HG03045 (cell line): ENCODE measurements at regions not wholly inside any gene's neighbourhood (a gene's known extent, or its start where the extent isn't known, plus 50 kb on each side); places are given as distances from the start of the nearest gene placed in this dataset.
"Not testable (repeated sequence)": the region's sequence is repeated elsewhere in the genome, so short reads cannot be mapped to it uniquely, and the experiment has no call there.

Experiments used
- ATAC-seq: cut with Tn5 transposase; IDR thresholded peaks from one replicate; pipeline ENCODE4 v1.9.1; 2021; ENCODE audit warnings: mild to moderate bottlenecking, moderate library complexity; ENCODE audit not compliant: unreplicated experiment

DNA sequence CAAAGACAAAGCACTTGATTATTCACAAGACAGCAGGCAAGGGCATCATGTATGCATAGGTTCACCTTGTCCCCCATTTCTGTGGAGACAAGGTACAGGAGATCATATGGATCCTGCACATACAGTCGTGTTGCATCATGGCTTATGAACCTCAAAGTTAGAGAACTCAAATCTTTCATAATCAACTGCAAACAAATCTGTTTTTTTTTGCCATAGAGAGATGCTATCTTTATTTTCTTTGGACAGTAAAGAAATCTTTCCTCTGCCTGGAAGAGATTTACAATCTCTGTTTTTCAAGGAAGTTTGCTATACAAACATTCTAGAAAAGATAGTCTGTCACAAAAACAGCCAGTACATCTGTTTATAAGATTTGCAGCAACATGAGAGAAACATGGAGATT is 578.8 kb downstream of the ANKRD50 start:
- ATAC-seq = no peak

DNA sequence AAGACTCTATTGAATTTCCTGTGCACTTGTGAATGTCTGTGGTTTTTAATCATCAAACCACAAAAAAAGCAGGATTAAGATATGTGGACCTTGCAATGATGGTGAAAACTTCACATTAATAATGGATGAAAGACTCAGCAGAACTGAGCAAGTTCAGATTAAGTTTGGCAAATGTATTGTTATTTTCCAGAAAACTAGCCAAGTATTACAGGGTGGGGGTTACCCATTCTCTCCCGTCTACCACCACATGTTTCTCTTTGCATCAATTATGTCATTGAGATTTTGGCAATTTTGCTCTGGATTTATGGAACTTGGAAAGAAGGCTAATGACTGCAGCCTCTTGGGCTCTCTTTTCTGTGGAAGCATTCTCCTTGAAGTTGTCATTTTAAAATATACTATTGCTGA is 577.1 kb downstream of the ANKRD50 start:
- no peak for ATAC-seq

DNA sequence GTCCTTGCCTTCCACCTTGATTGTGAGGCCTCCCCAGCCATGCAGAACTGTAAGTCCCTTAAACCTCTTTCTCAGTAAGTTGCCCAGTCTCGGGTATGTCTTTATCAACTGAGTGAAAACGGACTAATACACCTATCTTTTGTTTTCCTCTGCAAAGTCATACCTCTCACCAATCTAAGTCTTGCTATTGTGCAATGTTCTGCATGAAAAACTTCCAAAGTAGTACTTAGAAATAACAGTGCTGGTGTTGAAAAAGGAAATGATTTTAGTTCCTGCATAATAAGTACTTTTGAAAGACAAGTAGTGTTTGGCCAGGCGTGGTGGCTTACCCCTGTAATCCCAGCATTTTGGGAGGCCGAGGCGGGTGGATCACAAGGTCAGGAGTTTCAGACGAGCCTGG is 573.5 kb downstream of the ANKRD50 start:
- no peak for ATAC-seq

DNA sequence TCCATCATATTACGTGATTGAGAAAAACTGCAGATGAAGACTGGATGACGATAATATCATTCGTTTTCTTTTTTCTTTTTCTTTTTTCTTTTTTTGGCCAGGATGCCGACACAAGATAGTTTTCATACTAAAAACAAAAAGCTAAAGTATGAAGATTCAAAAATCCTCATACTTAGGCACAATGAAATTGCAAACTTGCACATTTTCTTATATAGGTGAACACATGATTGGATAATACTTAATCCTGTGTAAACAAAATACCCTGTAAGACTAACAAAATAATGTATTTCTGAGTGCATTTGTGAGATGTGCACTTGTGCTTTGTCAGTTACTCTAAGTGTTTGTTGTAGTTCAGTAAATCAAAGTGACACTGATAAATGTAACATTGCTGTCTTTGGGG is 568.9 kb downstream of the ANKRD50 start:
- no peak for ATAC-seq

DNA sequence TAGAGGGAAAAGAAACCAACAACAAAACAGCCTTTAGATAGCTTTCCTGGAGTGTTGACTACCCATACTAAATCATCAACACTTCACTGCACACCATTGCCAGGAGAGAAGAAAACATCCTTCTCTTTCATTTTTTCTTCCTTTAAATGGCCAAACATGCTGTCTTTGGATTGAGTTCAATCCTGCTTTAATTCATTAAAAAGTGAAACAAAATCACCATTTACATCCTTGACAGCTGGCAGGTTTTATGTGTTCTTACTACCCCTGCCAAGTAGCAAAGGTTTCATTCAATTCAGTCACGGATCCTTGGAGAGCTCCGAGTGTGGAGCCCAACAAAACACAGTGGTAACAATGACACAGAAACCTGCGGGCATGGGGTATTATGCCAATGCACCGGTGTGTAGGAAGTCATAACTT is 568.3 kb downstream of the ANKRD50 start:
- no peak for ATAC-seq

DNA sequence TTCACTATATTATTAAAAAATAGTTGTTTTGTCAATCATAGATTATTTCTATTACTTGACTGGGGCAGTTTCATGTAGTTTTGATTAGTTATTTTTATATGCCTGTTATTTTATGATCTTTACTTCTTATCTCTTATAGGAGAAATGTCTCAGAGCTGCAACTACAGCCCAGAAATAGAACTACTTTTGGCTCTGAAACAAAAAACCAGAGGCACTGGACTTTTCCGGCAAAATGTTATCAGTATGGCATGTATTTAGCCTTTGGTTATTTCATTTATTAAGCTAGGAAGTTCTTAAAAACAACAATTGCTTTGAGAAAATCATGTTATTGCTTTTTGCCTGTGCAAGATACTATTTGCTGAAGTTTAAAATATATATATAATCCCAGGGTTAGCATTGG is 566.5 kb downstream of the ANKRD50 start:
- ATAC-seq = no peak

DNA sequence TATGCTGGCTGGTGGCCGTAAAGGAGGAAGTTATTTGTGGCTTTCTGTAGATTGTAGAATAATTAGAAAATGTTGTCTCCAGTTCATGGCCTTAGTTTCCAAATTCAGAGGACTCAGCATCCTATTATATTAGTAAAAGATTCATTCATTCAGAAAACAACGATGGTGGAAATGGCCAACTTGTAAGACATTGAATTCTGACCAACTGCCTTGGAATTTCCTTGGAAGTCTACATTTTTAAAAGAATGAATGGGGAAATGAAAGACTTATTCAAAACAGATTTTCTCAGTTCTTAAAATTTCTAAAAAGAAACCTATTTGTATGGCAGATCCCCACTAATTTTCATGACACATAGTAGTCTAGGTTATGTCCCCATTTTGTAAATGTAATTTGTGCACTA is 561.5 kb downstream of the ANKRD50 start:
- ATAC-seq = no peak

DNA sequence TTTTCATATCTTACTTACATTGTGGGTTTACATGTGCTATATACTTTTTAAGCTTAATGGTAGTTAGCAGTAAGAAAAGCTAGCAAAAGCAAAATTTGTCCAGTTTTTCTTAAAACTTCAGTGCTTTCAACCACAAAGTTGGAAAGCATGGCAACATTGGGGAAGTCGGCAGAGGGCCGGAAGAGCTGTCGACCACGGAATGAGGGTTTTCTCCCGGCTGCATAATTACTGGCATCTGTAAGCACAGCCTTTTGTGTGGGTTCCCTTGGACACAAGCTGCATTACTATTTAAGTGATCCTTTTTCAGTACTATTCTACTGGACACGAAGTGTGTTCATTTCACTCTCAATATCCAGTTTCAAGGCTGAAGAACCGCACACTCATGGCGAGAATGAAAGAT is 560.4 kb downstream of the ANKRD50 start:
- no peak for ATAC-seq

DNA sequence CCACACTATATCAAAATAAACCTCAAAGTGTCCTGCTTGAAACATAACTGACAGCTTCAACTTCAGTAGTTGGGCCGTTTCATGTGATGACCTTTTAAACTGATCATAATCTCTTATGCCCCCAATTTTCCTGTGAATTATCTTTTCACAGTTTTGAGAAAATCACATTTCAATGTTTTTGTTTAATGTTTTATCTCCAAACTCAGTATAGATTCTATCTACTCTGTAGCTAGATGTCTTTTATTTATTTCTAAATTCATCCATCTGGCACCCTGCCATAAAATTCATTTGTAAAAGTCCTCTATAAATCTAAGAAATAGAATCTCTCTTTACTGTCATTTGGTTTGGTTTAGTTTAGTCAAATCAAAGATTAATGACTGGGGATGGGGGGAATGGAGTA is 557.3 kb downstream of the ANKRD50 start:
- no peak for ATAC-seq

DNA sequence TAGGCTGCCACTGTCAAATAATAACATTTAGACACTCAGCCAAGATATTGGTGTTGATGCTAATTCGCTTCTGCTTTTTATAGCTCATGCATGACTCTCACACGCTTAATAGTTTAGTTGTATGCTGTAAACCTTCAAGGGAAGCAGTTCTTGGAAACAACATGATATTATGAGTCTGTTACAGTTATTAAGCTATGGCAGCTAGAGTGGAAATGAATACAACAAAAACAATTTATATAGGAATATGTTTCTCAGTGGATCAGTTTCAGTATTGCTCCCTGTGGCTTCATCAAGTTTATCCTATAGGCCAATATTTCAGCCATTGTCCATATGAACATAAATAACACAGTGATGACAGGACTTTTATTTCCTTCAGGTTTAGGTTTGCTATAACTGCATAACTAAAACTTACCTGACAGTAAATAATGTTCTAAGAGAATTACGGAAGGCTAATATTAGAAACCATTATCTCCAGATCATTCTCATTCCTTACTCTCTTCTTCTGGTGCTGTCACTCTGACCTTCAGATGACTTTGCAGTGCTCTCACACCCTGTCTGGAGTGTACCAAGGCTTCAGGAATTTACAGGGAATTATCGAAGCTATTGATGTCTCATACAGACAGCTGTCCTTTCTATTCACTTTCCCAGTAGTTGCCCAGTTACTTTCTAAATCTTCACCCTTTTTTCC is 555.0 kb downstream of the ANKRD50 start:
- no peak for ATAC-seq

DNA sequence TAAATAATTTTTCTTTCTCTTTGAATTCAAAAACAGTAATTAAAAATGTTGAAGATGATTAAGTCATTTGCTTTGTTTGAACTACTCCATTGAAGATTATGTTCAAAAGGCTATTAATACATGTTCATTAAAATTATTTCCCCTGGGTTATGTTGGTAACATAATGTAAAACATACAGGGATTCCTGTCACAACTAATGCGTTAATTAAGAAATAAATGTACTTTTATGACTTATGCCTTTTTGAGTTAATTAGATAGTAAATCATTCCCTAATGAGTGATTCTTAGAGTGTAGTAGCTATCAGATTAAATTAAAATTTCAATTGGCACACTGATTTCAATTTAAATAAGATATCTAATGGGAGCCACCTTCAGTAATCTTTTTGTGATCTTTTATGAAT is 549.1 kb downstream of the ANKRD50 start:
- ATAC-seq = no peak

DNA sequence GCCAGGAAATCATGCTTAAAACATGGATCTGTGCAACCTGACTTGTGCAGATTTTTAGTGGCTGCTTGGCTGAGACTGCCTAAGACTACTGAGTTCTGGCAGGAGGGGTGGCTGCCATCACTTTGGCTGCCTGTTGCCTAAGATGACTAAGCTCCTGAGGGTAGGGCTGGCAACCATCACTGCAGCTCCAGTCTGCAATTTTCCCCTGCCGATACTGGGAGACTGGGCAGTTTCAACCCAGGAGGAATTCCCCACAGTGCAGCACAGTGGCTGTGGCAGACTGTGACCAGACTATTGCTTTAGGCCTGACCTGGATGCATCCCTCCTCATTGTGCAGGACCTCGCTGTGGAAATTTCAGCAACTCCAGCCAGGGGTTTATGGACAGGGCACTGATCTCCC is 544.9 kb downstream of the ANKRD50 start:
- ATAC-seq = no peak

DNA sequence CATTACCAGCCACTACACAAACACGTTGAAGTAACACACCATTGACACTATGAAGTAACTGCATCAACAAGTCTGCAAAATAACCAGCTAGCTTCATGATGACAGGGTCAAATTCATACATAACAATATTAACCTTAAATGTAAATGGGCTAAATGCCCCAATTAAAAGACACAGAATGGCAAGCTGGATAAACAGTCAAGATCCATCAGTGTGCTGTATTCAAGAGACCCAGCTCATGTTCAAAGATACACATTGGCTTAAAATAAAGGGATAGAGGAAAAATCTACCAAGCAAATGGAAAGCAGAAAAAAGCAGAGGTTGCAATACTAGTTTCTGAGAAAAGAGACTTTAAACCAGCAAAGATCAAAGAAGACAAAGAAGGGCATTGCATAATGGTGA is 543.0 kb downstream of the ANKRD50 start:
- ATAC-seq = not testable (repeated sequence)

DNA sequence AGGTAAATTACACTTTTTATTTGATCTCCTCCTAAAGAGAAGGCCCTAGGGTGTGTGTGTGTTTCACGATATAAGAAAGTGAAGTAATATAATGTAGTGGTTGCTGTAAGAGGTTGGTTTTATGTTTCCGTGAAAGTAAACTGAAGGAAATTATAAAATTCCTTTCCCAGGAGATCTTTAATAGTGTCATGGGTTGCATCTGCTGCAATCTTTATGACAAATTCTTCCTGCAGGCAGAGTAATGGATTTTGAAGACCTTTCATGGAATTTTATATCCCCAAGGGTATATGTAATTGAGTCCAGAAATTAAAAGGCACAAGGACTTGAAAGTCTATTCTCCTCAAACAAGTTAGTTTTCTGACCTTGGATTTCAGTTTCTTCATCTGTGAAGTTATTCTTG is 538.6 kb downstream of the ANKRD50 start:
- no peak for ATAC-seq

DNA sequence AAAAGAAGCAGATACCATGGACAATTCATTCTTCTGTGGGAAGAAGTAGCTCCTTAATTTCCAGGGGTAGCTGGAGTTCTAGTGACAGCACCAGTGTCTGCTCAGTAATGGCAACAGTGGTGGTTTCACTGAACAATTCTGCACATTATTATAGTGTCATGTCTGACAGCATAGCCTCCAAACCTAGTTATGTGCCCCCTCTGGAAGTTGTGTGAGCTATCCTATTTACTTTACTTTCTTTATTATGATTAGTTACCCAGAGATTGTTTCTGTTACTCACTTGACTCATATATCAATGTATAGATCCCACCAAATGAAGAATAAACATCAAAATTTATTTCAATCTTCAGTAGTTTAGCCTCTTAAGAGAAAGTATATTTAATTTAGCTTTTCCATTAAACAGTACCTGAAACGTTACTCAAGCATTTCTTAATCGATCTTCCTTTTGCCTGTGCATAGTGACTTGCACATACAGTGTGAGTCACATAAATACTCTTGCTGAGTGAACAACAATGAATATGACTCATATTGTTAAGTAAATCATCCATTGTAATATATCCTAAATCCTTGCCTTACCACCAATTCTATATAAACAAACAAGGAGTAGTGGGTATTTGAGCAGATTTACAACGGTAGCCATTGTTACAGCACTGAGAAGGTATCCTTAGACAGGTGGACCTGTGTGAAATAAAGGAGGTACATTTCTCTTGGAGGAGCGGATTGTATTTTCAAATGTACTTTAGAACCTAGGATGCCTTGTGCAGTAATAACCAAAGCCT is 534.7 kb downstream of the ANKRD50 start:
- ATAC-seq = no peak

DNA sequence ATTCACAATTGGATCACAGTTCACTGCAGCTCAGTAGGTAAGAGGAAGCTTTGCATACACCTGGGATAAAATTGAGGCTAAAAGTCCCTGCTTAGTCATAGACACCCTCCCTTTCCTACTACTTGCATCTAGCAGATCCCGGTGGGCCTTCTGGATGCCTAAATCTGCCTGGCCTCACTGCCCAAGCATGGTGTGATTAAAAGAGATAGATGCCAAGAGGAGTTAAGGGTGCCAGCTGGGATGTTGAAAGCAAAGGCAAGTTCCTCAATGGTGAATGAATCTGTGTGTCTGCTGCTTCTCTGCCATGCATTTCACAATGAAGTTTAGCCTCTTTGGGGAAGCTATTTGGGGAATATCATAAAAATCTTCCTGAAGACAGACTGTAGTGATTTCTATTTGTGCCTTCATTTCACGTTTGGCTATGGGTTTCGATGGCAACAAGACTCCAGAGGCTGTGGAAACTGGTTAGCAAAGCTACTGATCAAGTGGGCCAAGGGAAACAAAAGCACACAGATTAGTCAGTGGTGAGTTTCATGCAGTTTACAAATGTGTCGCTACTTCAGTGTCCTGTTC is 534.0 kb downstream of the ANKRD50 start:
- no peak for ATAC-seq

DNA sequence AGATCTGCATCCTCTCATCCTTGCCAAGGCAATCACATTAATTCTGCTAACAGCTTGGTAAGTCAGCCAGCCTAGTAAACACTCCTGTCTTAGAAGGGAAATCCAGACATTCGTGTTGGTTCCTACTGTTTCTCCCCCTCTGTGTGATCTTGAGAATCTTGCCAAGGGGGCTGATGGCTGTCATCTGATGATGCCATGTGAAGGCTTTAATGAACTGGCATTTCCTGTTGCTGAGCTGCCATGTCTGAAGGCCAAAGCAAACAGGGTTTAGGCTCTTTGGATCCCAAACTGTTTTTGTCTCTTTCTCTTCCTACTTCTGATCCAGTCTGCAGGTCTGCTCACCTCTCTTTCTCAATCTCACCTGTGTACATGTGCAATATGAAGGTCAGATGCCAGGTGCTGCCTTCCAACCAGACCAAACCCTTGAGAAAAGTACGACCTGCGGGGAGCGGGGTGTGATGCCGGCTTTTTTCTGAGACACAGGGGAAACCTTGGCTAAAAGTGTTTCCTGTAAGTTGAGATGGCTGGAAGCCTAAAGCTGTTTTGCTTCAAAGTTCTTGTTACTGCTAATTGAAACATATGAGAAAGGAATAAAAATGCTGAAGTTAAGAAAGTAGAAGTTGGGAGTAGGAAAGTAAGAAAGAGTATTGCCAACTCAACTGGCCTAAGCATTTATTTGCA is 532.9 kb downstream of the ANKRD50 start:
- no peak for ATAC-seq

DNA sequence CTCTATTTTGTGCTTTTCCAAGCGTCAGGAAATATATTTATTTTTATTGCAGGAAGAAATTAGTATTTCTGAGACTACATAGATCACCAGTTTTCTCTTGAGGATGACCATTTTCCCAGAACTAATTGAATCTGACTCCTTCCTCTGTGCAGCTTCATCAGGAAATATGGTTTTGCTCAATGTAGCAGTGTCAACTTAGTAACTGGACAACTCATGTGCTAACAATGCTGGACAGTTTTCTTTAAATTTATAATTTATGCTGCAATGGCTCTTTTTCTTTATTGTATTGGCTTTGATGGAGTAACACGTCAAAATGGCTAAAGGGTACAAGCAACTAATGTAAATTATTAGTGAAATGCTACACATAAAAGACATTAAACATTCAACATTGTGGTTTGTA is 531.5 kb downstream of the ANKRD50 start:
- no peak for ATAC-seq

DNA sequence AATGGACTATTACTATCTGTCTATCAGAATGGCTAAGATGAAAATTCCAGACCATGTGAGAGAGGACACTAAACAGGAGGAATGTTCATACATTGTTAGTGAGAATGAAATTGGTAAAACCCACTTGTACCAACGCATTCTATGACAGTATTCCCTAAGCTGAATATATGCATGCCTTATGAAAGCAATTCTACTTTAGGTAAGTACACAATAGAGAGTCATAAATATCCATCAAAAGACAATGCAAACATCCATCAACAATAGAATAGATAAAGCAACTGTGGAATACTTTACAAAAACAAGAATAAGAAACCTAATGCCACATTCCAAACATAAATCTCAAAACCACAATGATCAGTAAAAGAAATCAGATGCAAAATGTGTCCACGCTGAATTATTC is 529.3 kb downstream of the ANKRD50 start:
- no peak for ATAC-seq

DNA sequence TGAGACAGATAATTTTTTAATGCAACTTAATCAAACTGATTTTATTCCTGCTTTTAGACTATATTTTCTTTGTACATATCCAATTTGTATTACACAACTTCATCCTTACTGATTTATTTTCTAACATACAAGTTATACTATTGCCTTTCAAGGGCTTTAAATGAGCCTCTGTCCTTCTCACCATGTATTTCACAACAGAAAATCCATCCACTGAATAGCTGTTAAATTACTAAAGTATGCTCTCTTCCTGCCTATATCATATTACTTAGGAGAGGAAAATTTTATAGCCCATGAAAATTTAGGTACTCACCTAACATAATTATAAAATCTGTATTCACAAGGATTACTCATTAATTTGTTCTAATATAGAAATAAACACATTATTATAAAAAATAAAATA is 528.6 kb downstream of the ANKRD50 start:
- no peak for ATAC-seq

DNA sequence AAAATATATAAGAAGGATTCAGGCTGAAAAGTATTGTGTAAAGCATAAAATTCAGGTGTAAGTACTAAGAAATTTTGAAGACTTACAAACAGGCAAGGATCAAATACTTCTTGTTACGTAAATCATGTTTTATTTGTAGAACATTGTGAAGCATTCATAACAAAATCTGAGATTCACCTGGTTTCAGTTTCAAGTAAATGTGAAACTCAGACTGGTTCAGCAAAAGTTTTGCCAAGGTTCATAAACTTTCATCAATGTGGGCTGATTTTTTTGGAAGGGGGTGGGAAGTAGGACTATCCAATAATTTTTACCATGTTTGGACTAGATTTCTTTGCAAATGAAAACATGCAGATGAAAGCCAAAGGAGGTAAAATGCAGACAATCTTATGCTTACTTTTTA is 527.7 kb downstream of the ANKRD50 start:
- ATAC-seq = no peak

DNA sequence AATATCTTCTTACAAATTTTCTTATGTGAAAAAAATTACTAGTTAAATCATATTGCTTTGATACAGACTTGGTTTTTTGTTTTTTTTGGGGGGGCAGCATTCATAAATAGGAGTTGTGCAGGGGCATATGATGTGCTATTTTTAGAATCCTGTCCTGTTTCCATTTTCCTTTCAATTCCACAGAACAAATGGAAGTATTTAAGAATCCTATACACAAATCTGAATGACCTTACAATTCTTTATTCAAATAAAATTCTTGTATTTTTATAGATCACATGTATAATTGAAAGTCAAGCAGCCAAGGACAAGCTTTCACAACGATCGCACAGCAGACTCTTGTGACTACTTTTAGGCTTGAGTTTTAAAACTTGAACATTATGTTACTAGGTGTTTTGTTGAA is 523.9 kb downstream of the ANKRD50 start:
- ATAC-seq = no peak
